SK-N-SH (cell line): ENCODE measurements at regions not wholly inside any gene's neighbourhood (a gene's known extent, or its start where the extent isn't known, plus 50 kb on each side); places are given as distances from the start of the nearest gene placed in this dataset.

Source experiments
- CTCF ChIA-PET: fragments of 300-600, 350-600 bp; formaldehyde crosslinking; extraction: SDS; loops from one replicate; lab custom pipeline; 2021; lab: Yijun Ruan, JAX
- POLR2A ChIA-PET: fragments of 350-600 bp; sonication (Branson Sonifier 250); formaldehyde crosslinking; extraction: SDS; loops from one replicate; lab custom pipeline; 2020; ENCODE audit warnings: antibody characterized with exemption, inconsistent platforms; lab: Yijun Ruan, JAX
- DNase-seq: peaks from one replicate; pipeline ENCODE4 v3.0.0; 2012
- H2AFZ ChIP-seq: fragments of 200-600 bp; sonication (generic); 2 replicates; pipeline ENCODE4 v1.8.1; 2016; ENCODE audit warnings: antibody characterized with exemption, mild to moderate bottlenecking, low read depth
- H3F3A ChIP-seq: fragments of 200-600 bp; sonication (generic); replicated peaks from 2 replicates; pipeline ENCODE3; 2016; ENCODE audit warnings: antibody characterized with exemption, mild to moderate bottlenecking; ENCODE audit not compliant: insufficient read depth
- H3K27ac ChIP-seq, 2 experiments: fragments of 200-500 bp in 1 of 2; fragments of 200-600 bp in 1 of 2; sonication (Bioruptor generic) in 1 of 2; sonication (generic), shearing (Covaris generic) in 1 of 2; 2 replicates each; pipeline versions ENCODE4 v1.5.1 to v1.6.1; 2014 to 2016; ENCODE audit warnings: low read depth in 2 of 2, inconsistent platforms in 1 of 2, low read length in 1 of 2, mild to moderate bottlenecking in 1 of 2, mixed read lengths in 1 of 2
- H3K27me3 ChIP-seq: fragments of 200-600 bp; sonication (generic), shearing (Covaris generic); 2 replicates; pipeline ENCODE4 v1.6.1; 2016; ENCODE audit warnings: mixed run types; ENCODE audit not compliant: insufficient read depth
- H3K36me3 ChIP-seq, 2 experiments: fragments of 200-500 bp in 1 of 2; fragments of 200-600 bp in 1 of 2; sonication (Bioruptor generic) in 1 of 2; sonication (generic) in 1 of 2; replicated peaks in 1 of 2; 2 replicates each; pipeline versions ENCODE3 to v1.5.1; 2014 to 2016; ENCODE audit warnings: low read length in 1 of 2, mild to moderate bottlenecking in 1 of 2; ENCODE audit not compliant: insufficient read depth in 2 of 2, control insufficient read depth in 1 of 2
- H3K4me1 ChIP-seq, 2 experiments: fragments of 200-500 bp in 1 of 2; fragments of 200-600 bp in 1 of 2; sonication (Bioruptor generic) in 1 of 2; sonication (generic), shearing (Covaris generic) in 1 of 2; 2 replicates each; pipeline versions ENCODE4 v1.5.1 to v1.6.1; 2014 to 2016; ENCODE audit warnings: low read depth in 1 of 2, low read length in 1 of 2, mixed run types in 1 of 2; ENCODE audit not compliant: insufficient read depth in 2 of 2, control insufficient read depth in 1 of 2
- H3K4me2 ChIP-seq: fragments of 200-600 bp; sonication (generic), shearing (Covaris generic); 2 replicates; pipeline ENCODE4 v1.6.1; 2017; ENCODE audit warnings: mixed run types
- H3K4me3 ChIP-seq, 2 experiments: fragments of 200-500 bp in 1 of 2; fragments of 200-600 bp in 1 of 2; sonication (Bioruptor generic) in 1 of 2; sonication (generic), shearing (Covaris generic) in 1 of 2; 2 replicates each; pipeline versions ENCODE4 v1.5.1 to v1.8.1; 2014 to 2016; ENCODE audit warnings: low read depth in 2 of 2, inconsistent platforms in 1 of 2, low read length in 1 of 2, mild to moderate bottlenecking in 1 of 2, mixed read lengths in 1 of 2, moderate library complexity in 1 of 2
- H3K79me2 ChIP-seq: fragments of 200-600 bp; sonication (generic); 2 replicates; pipeline ENCODE4 v1.8.1; 2017; ENCODE audit warnings: mild to moderate bottlenecking; ENCODE audit not compliant: insufficient read depth
- H3K9ac ChIP-seq: fragments of 200-600 bp; sonication (generic); 2 replicates; pipeline ENCODE4 v1.6.1; 2017; ENCODE audit warnings: mixed run types
- H3K9me2 ChIP-seq: fragments of 200-600 bp; sonication (generic); 2 replicates; pipeline ENCODE4 v1.6.1; 2017; ENCODE audit warnings: mixed run types
- H3K9me3 ChIP-seq: fragments of 200-600 bp; sonication (generic); 2 replicates; pipeline ENCODE4 v1.6.1; 2017; ENCODE audit warnings: mixed run types, mild to moderate bottlenecking, moderate library complexity
- H4K20me1 ChIP-seq: fragments of 200-600 bp; sonication (generic); 2 replicates; pipeline ENCODE4 v1.6.1; 2017; ENCODE audit warnings: mild to moderate bottlenecking, mixed run types; ENCODE audit not compliant: insufficient read depth
- CHD2 ChIP-seq: fragments of 150-350 bp; IDR thresholded peaks from 2 replicates; pipeline ENCODE4 v1.6.1; 2018; ENCODE audit warnings: low read length; ENCODE audit not compliant: partially characterized antibody
- CTCF ChIP-seq: fragments of 200-600 bp; sonication (generic); IDR thresholded peaks from 2 replicates; pipeline ENCODE4 v1.6.1; 2017; ENCODE audit warnings: antibody characterized with exemption, mild to moderate bottlenecking, moderate library complexity
- EP300 ChIP-seq, 2 experiments: IDR thresholded peaks; 2 replicates each; pipeline versions ENCODE4 v1.4.0 to v1.6.1; 2012; ENCODE audit warnings: borderline replicate concordance in 1 of 2, low read depth in 1 of 2, low read length in 1 of 2
- EZH2phosphoT487 ChIP-seq: fragments of 200-600 bp; sonication (generic); IDR thresholded peaks from 2 replicates; pipeline ENCODE4 v1.6.1; 2017; ENCODE audit warnings: low read depth, mixed run types, mild to moderate bottlenecking, antibody characterized with exemption, moderate library complexity, borderline replicate concordance
- FOSL2 ChIP-seq: IDR thresholded peaks from 2 replicates; pipeline ENCODE4 v1.4.0; 2012; ENCODE audit warnings: low read depth, mild to moderate bottlenecking, moderate library complexity, borderline replicate concordance
- FOXJ3 ChIP-seq: sonication (generic); formaldehyde crosslinking; IDR thresholded peaks from 2 replicates; pipeline ENCODE4 v1.5.1; 2020; ENCODE audit warnings: mild to moderate bottlenecking, missing genetic modification reagents
- GATA2 ChIP-seq: sonication (generic); formaldehyde crosslinking; IDR thresholded peaks from 2 replicates; pipeline ENCODE4 v1.5.0; 2020; ENCODE audit warnings: mild to moderate bottlenecking, missing genetic modification reagents
- IRF3 ChIP-seq: fragments of 150-350 bp; IDR thresholded peaks from 2 replicates; pipeline ENCODE4 v1.6.1; 2016; ENCODE audit warnings: mild to moderate bottlenecking, low read depth, low read length
- MAX ChIP-seq: IDR thresholded peaks from 2 replicates; pipeline ENCODE4 v1.4.0; 2012; ENCODE audit warnings: low read depth
- NFIC ChIP-seq: IDR thresholded peaks from 2 replicates; pipeline ENCODE4 v1.4.0; 2012; ENCODE audit warnings: borderline replicate concordance
- NRF1 ChIP-seq: IDR thresholded peaks from 2 replicates; pipeline ENCODE4 v1.6.1; 2012; ENCODE audit warnings: low read depth, mild to moderate bottlenecking, low read length
- POLR2AphosphoS5 ChIP-seq: IDR thresholded peaks from 2 replicates; pipeline ENCODE4 v1.6.1; 2012; ENCODE audit warnings: low read depth, low read length
- RFX5 ChIP-seq: IDR thresholded peaks from 2 replicates; pipeline ENCODE4 v1.6.1; 2012; ENCODE audit warnings: mild to moderate bottlenecking, improper control_type of control experiment, low read length
- RXRA ChIP-seq: IDR thresholded peaks from 2 replicates; pipeline ENCODE4 v1.4.0; 2012; ENCODE audit warnings: low read depth, mild to moderate bottlenecking, borderline replicate concordance
- SIN3A ChIP-seq: IDR thresholded peaks from 2 replicates; pipeline ENCODE4 v1.6.1; 2012; ENCODE audit warnings: low read depth, mild to moderate bottlenecking, low read length, moderate library complexity, borderline replicate concordance
- SMC3 ChIP-seq: IDR thresholded peaks from 2 replicates; pipeline ENCODE4 v1.6.1; 2012; ENCODE audit warnings: low read depth, low read length, improper control_type of control experiment
- TAF1 ChIP-seq: IDR thresholded peaks from 2 replicates; pipeline ENCODE4 v1.6.1; 2012; ENCODE audit warnings: low read depth, mild to moderate bottlenecking, low read length, moderate library complexity, borderline replicate concordance
- TCF12 ChIP-seq: IDR thresholded peaks from 2 replicates; pipeline ENCODE4 v1.4.0; 2012
- TF ChIP-seq, protein P1 (sequence below): IDR thresholded peaks from 2 replicates; pipeline ENCODE4; 2012

- no peaks in the 10 kb centered on the region for H3K9me2 ChIP-seq
- no peaks in the 10 kb centered on the region for H3K79me2 ChIP-seq
- no peak overlapping the region for H3K4me3 ChIP-seq
- H3K9me3 ChIP-seq = no peaks in the 10 kb centered on the region
- no peak overlapping the region for H3K9ac ChIP-seq
- H3K27me3 ChIP-seq = no peaks in the 10 kb centered on the region
- H2AFZ ChIP-seq = no peak overlapping the region
- H3F3A ChIP-seq = no peaks in the 10 kb centered on the region
- DNase-seq = no peak
- H3K36me3 ChIP-seq = no peaks in the 10 kb centered on the region
- H3K4me2 ChIP-seq = no peak overlapping the region
- H3K27ac ChIP-seq = no peak overlapping the region
- no peak for TF ChIP-seq NFIC
- TF ChIP-seq FOXJ3 = no peak
- no peak for TF ChIP-seq FOSL2
- no peak for TF ChIP-seq SIN3A
- TF ChIP-seq CTCF = no peak
- TF ChIP-seq CHD2 = no peak
- no peak for TF ChIP-seq NRF1
- TF ChIP-seq, protein P1, sequence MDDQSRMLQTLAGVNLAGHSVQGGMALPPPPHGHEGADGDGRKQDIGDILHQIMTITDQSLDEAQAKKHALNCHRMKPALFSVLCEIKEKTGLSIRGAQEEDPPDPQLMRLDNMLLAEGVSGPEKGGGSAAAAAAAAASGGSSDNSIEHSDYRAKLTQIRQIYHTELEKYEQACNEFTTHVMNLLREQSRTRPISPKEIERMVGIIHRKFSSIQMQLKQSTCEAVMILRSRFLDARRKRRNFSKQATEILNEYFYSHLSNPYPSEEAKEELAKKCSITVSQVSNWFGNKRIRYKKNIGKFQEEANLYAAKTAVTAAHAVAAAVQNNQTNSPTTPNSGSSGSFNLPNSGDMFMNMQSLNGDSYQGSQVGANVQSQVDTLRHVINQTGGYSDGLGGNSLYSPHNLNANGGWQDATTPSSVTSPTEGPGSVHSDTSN = no peak
- no peak for TF ChIP-seq EZH2phosphoT487
- TF ChIP-seq EP300 (IDR thresholded peaks at IDR 0.05; ENCODE audit: borderline replicate concordance in 1 of 2, low read depth in 1 of 2, low read length in 1 of 2) = no peak
- TF ChIP-seq TAF1 = no peak
- no peak for TF ChIP-seq RXRA
- no peak for TF ChIP-seq MAX
- no peak for TF ChIP-seq RFX5
- no peak for TF ChIP-seq SMC3
- TF ChIP-seq GATA2 (CRISPR knock-in tag) = no peak
- no peak for TF ChIP-seq TCF12
- no peak for TF ChIP-seq IRF3
- TF ChIP-seq POLR2AphosphoS5 = no peak
- no peaks in the 10 kb centered on the region; a peak in 1 of 4 replicates for H3K4me1 ChIP-seq
- CTCF ChIA-PET = interaction anchor here (1.2 kb wide), 1 partner anchor 429 kb away, joined by 4 read pairs; no protein-coding TSS in a partner anchor
- POLR2A ChIA-PET = no interaction called here
- H4K20me1 ChIP-seq = no peaks in the 10 kb centered on the region
These were observed 74.7 kb upstream of the ATP10A start for GRCh38 chr15:25937796-25938195.
